Frontal cortex (tissue), 3 donors: ENCODE measurements at regions not wholly inside any gene's neighbourhood (a gene's known extent, or its start where the extent isn't known, plus 50 kb on each side); places are given as distances from the start of the nearest gene placed in this dataset.
"Not testable (repeated sequence)": the region's sequence is repeated elsewhere in the genome, so short reads cannot be mapped to it uniquely, and the experiment has no call there.

ENCODE experiments used
- DNase-seq, 2 donors: peaks; one replicate each; pipeline ENCODE4 v3.0.0; 2012; ENCODE audit warnings: low spot score in 2 of 2
- FAIRE-seq: peaks from 2 replicates; lab custom pipeline; 2012; peaks lifted over from hg19 to GRCh38; lab: Jason Lieb, UNC
- donor health status: control.
- donor health status: control.
- donor health status: control.

DNA sequence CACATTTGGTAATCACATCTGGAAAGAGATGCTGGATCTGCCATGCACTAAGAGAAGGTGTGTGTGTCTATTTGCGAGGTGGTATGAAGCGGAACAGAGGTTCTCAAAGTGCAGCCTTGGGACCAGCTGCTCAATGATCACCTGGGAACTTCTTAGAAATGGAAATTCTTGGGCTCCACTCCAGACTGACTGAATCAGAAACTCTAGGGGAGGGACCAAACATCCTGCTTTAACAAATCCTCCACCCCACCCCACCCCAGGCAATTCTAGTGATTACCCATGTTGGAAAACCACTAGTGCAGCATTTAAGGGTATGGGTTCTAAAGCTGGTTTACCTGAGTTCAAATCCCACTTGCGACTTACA, 143.9 kb upstream of the JUN start:
- FAIRE-seq (no peak), DNase-seq (no peak)

DNA sequence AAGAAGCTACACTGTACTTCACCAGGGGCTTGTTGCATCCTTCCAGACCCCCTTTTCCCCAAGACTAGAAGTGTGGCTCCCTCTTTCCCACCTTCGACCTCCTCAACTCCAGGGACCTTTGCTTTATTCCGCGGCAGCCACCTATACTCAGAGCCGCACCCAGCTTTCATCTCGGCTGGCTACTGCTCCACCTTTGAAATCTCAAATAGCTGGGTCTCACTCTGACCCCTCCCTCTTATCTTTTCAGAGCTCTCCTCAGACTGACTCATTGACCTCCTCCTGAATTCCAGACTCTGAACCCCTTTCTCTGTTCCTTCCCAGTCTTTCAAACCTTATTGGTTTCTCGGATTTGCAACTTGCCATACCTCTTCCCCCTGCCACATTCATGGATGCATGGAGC, 144.7 kb upstream of the JUN start:
- FAIRE-seq (no peak), DNase-seq (no peak)

- FAIRE-seq (no peak), DNase-seq (no peak)
Measured at GRCh38 chr1:58929671-58930325, 146.0 kb upstream of the JUN start.

DNA sequence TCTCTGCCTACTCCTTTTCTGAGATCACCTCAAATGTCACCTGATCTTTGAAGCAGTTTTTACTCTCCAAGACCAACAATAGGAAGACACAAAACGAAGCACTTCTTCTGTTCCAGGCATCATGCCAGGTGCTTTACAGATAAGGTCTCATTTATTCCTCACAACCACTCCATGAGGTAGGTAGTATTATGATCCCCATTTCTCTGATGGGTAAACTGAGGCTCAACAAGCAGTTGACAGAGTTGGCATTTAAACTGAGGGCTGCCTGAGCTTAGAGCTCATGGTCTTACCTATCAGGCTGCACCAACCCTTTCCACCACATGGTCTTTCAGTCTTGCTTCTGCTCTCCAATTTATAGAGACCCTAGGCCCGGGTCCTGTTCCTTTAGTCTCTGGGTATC, 147.2 kb upstream of the JUN start:
- DNase-seq (no peak), FAIRE-seq (no peak)

GRCh38 chr1:58931756-58932155, 147.9 kb upstream of the JUN start:
- no peak for DNase-seq
- FAIRE-seq, result no peak

GRCh38 chr1:58932859-58933598, 149.2 kb upstream of the JUN start:
- FAIRE-seq, result no peak
- no peak for DNase-seq

- FAIRE-seq (no peak), DNase-seq (no peak)
Measured at GRCh38 chr1:58933599-58933926, 149.7 kb upstream of the JUN start.

GRCh38 chr1:58934706-58935105, 150.9 kb upstream of the JUN start:
- FAIRE-seq, result no peak
- no peak for DNase-seq

DNA sequence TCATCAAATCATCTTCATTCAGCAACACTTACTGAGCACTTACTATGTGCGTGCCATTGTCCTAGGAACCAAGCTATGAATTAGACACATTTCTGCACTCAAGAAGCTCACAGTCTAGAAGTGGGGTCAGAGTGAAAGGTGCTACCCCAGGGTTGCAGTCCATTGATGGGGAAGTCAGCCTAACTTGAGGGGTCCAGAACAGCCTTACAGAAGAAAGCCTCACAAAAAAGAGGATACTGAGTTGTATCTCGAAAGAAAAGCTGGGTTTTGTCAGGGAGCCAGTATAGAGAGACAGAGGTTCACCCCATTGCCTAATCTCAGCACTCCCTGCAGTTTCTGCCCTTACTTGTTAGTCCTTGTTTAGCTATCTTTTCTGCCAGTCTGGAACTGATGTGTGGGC, 153.1 kb upstream of the JUN start:
- DNase-seq (no peak), FAIRE-seq (no peak)

DNA sequence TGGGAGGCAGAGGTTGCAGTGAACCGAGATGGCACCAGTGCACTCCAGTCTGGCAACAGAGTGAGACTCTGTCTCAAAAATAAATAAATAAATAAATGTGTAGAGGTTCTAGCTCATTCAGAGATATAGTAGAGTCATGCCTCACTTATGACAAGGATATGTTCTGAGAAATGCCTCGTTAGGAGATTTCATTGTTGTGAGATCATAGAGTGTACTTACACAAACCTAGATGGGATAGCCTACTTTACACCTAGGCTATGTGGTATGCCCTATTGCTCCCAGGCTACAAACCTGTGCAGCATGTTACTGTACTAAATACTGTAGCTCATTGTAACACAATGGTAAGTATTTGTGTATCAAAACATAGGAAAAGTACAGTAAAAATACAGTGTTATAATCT, 155.3 kb upstream of the JUN start:
- no peak for FAIRE-seq
- no peak for DNase-seq

- FAIRE-seq, result no peak
- no peak for DNase-seq
Measured at GRCh38 chr1:58939666-58940370, 156.0 kb upstream of the JUN start.

GRCh38 chr1:58941471-58942289, 157.8 kb upstream of the JUN start:
- FAIRE-seq, result no peak

GRCh38 chr1:58942759-58943191, 158.9 kb upstream of the JUN start:
- no peak for DNase-seq
- no peak for FAIRE-seq

More at GRCh38 chr1:58941471-58942289, 157.8 kb upstream of the JUN start:
- DNase-seq, result no peak

- no peak for DNase-seq
- no peak for FAIRE-seq
Measured at GRCh38 chr1:58943776-58944175, 159.9 kb upstream of the JUN start.

DNA sequence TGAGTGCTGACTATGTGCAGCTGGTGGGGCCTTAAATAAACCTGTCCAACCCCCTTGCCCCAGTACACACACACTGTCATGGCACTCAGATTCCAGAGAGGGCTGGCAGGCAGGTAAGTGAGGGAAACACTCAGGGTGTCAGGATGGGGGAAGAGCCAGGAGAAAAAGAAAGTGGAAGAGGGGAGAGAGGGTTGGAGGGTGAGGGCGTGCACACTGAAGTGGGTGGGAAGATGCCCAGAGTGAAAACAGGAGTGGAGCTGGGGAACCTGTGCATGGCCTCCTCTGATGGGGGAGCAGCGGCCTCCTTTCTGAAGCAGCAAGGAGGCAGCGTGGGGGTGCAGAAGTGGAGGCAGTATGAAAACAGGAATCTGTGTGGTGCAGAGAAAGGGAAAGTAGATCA, 160.6 kb upstream of the JUN start:
- FAIRE-seq, result no peak
- DNase-seq, result no peak

DNA sequence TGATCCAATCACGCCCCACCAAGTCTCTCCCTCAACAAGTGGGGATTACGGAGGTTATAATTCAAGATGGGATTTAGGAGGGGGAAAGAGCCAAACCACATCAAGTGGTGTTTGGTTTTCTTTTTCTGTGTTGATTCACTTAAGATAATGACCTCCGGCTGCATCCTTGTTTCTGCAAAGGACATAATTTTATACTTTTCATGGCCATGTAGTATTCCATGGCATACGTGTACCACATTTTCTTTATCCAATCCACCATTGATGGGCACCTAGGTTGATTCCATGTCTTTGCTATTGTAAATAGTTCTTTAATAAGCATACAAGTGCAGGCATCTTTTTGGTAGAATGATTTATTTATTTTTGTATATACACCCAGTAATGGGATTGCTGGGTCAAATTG, 162.5 kb upstream of the JUN start:
- no peak for FAIRE-seq

GRCh38 chr1:58948671-58949070, 164.8 kb upstream of the JUN start:
- DNase-seq (no peak), FAIRE-seq (no peak)

More for the DNA sequence above, 162.5 kb upstream of the JUN start:
- DNase-seq, result no peak

- FAIRE-seq, result no peak
- DNase-seq, result no peak
Measured at GRCh38 chr1:58949551-58950220, 165.8 kb upstream of the JUN start.

DNA sequence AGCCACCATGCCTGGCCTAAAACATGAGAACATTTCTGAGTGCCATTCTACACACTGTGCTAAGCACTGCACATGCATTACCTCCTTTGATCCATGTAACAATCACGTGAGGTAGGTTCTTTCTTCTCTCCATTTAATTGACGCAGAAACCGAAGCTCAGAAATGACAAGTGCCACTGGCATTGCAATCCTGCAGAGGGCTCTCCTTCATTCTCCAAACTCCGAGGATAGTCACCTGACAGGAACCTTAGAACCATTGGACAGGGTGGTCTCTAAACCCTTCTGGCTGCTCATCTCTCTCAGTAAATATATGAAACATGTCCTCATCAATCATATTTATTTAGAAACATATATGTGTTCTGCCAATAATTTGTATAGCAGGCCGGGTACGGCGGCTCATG, 167.1 kb upstream of the JUN start:
- FAIRE-seq (no peak), DNase-seq (no peak)

DNA sequence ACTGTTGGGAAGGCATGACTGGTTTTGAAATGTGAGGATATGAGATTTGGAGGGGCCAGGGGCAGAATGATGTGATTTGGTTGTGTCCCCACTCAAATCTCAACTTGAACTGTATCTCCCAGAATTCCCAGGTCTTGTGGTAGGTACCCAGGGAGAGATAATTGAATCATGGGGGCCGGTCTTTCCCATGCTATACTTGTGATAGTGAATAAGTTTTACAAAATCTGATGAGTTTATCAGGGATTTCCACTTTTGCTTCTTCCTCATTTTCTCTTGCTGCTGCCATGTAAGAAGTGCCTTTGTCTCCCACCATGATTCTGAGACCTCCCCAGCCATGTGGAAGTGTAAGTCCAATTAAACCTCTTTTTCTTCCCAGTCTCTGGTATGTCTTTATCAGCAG, 170.1 kb upstream of the JUN start:
- not testable (repeated sequence) for FAIRE-seq, DNase-seq
